GM23248 (cell line): ENCODE measurements at regions not wholly inside any gene's neighbourhood (a gene's known extent, or its start where the extent isn't known, plus 50 kb on each side); places are given as distances from the start of the nearest gene placed in this dataset.
"Not testable (repeated sequence)": the region's sequence is repeated elsewhere in the genome, so short reads cannot be mapped to it uniquely, and the experiment has no call there.

Experiments
- DNase-seq: peaks from one replicate; pipeline ENCODE4 v3.0.0-alpha.2; 2015
- H2AFZ ChIP-seq: fragments of 200-600 bp; sonication (generic); 2 replicates; pipeline ENCODE4 v1.6.1; 2016; ENCODE audit warnings: antibody characterized with exemption
- H3F3A ChIP-seq: fragments of 200-600 bp; sonication (generic); 2 replicates; pipeline ENCODE4 v1.6.1; 2016; ENCODE audit warnings: mild to moderate bottlenecking, antibody characterized with exemption, mixed run types; ENCODE audit not compliant: insufficient read depth
- H3K27ac ChIP-seq: fragments of 200-600 bp; sonication (generic); 2 replicates; pipeline ENCODE4 v1.5.1; 2016; ENCODE audit warnings: mild to moderate bottlenecking
- H3K27me3 ChIP-seq: fragments of 200-600 bp; sonication (generic); replicated peaks from 2 replicates; pipeline ENCODE4 v1.6.1; 2016; ENCODE audit warnings: mild to moderate bottlenecking; ENCODE audit not compliant: insufficient read depth
- H3K36me3 ChIP-seq: fragments of 200-600 bp; sonication (generic); 2 replicates; pipeline ENCODE4 v1.6.1; 2016; ENCODE audit warnings: low read depth, mild to moderate bottlenecking
- H3K4me1 ChIP-seq: fragments of 200-600 bp; sonication (generic); 2 replicates; pipeline ENCODE4 v1.6.1; 2016; ENCODE audit warnings: mild to moderate bottlenecking; ENCODE audit not compliant: insufficient read depth
- H3K4me2 ChIP-seq: fragments of 200-600 bp; sonication (generic); one replicate; pipeline ENCODE4 v1.6.1; 2016; ENCODE audit warnings: mild to moderate bottlenecking; ENCODE audit not compliant: unreplicated experiment
- H3K4me3 ChIP-seq: fragments of 200-600 bp; sonication (generic); 2 replicates; pipeline ENCODE4 v1.5.1; 2016; ENCODE audit warnings: mild to moderate bottlenecking
- H3K79me2 ChIP-seq: fragments of 200-600 bp; sonication (generic); 2 replicates; pipeline ENCODE4 v1.6.1; 2016; ENCODE audit warnings: mild to moderate bottlenecking; ENCODE audit not compliant: insufficient read depth
- H3K9ac ChIP-seq: fragments of 200-600 bp; sonication (generic); 2 replicates; pipeline ENCODE4 v1.6.1; 2016; ENCODE audit warnings: mild to moderate bottlenecking
- H3K9me2 ChIP-seq: fragments of 200-600 bp; sonication (generic); 2 replicates; pipeline ENCODE4 v1.6.1; 2016; ENCODE audit warnings: mixed run types, mild to moderate bottlenecking, moderate library complexity; ENCODE audit not compliant: insufficient read depth
- H3K9me3 ChIP-seq: fragments of 200-600 bp; sonication (generic); one replicate; pipeline ENCODE4 v1.6.1; 2017; ENCODE audit warnings: low read depth
- H4K20me1 ChIP-seq: fragments of 200-600 bp; sonication (generic); 2 replicates; pipeline ENCODE4 v1.6.0; 2016; ENCODE audit not compliant: insufficient read depth
- EZH2 ChIP-seq: fragments of 200-600 bp; sonication (generic); IDR thresholded peaks from 2 replicates; pipeline ENCODE4 v1.6.1; 2018; ENCODE audit warnings: antibody characterized with exemption, mild to moderate bottlenecking; ENCODE audit not compliant: insufficient read depth, poor library complexity, severe bottlenecking
- EZH2phosphoT487 ChIP-seq: fragments of 200-600 bp; sonication (generic); IDR thresholded peaks from 2 replicates; pipeline ENCODE4 v1.6.1; 2018; ENCODE audit warnings: antibody characterized with exemption, moderate library complexity, mild to moderate bottlenecking, low read depth; ENCODE audit not compliant: insufficient read depth
- WGBS, 2 experiments: methylation state at CpG; one replicate each; pipeline ENCODE4 v1.1.6; 2015 to 2017; ENCODE audit warnings: low lambda C conversion rate in 2 of 2, low coverage in 1 of 2; ENCODE audit errors: missing lambda C conversion rate in 2 of 2; 5-methylcytosine and 5-hydroxymethylcytosine counted together
- in situ Hi-C: fragments of 300-500 bp; cut with MboI; formaldehyde crosslinking; loops from 2 replicates; pipeline ENCODE4 v1.15.0; 2020

DNA sequence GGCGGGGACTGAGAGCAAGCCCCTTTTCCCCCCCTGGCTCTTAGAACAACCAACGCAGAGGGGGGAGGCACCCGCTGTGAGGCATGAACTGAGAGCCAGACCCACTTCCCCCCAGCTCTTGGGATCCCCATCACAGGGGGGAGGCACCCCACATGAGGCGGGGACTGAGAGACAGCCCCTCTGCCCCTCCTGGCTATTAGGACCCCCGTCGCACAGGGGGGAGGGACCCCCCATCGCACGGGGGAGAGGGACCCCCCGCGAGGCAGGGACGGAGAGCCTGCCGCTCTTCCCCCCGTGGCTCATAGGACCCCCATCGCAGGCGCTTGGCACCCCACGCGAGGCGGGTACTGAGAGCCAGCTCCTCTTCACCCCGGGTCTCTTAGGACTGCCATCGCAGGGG is 195.8 kb upstream of the PZP start:
- Histone ChIP-seq H3K27me3 (no peaks in the 10 kb centered on the region), H3K79me2 (no peaks in the 10 kb centered on the region), H3F3A (no peaks in the 10 kb centered on the region), H3K9me3 (no peaks in the 10 kb centered on the region), H3K9me2 (no peaks in the 10 kb centered on the region), H3K36me3 (no peaks in the 10 kb centered on the region), H3K4me3 (no peak overlapping the region), H4K20me1 (no peaks in the 10 kb centered on the region), H3K27ac (no peak overlapping the region), H3K9ac (no peak overlapping the region), H3K4me2 (no peak overlapping the region), H3K4me1 (no peaks in the 10 kb centered on the region), H2AFZ (no peak overlapping the region)
- TF ChIP-seq EZH2phosphoT487 (no peak), EZH2 (no peak)
- no peak for DNase-seq
- 88% methylated on average over 20 of the region's 20 CpGs; no CpG with 5 or more reads in 1 of the 2 experiments for WGBS, 2 experiments
- in situ Hi-C loops = no loop called here

DNA sequence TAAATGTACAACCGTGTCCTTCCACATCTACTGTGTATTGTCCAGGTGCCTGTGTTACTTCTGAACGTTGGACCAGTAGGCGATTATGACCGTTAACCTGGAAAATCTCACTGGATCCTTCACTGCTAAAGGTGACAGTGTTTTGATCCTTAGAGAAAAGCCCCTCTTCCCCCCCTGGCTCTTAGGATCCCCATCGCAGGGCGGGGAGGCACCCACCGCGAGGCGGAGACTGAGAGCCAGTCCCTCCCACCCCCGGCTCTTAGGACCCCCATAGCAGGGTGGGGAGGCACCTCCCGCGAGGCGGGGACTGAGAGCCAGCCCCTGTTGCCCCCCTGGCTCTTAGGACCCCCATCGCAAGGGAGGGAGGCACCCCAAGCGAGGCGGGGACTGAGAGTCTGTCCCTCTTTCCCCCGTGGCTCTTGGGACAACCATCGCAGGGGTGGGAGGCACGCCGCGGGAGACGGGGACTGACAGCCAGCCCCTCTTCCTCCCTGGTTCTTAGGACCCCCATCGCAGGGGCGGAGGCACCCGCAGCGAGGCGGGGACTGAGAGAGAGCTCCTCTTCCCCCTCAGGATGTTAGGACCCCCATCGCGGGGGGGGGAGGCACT is 194.3 kb upstream of the PZP start:
- H3K9ac ChIP-seq, H2AFZ ChIP-seq, H3F3A ChIP-seq, in situ Hi-C loops, DNase-seq, H3K27me3 ChIP-seq, H3K36me3 ChIP-seq, H3K4me2 ChIP-seq, H3K27ac ChIP-seq, H4K20me1 ChIP-seq, H3K9me3 ChIP-seq, H3K9me2 ChIP-seq, H3K4me3 ChIP-seq, H3K79me2 ChIP-seq, H3K4me1 ChIP-seq: not testable (repeated sequence)
- WGBS, 2 experiments = 76 to 91% methylated on average over 4 to 9 of the region's 29 CpGs

DNA sequence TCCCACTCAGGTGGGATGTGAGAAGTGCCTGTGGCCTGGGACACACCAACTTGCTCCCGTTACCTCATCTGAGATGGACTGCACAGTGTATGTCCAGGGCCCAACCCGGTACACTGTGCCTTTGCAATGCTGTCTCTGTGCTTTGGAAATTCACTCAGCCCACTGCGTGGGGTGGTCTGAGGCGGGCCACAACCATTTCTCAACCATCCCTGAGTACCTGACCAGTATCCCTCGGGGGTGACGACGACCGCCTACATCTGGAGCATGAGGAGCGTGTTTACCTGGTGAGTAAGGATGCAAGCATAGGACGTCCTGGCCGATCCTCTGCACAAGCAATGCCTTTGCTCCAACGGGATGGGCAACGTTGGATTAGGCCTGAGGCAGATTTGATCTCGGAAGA is 188.2 kb upstream of the PZP start:
- H3K9me3 ChIP-seq, DNase-seq, H3K4me1 ChIP-seq, H3K9ac ChIP-seq, H3K79me2 ChIP-seq, H3F3A ChIP-seq, H3K9me2 ChIP-seq, H2AFZ ChIP-seq, H4K20me1 ChIP-seq, H3K4me3 ChIP-seq, in situ Hi-C loops, H3K27me3 ChIP-seq, H3K27ac ChIP-seq, H3K36me3 ChIP-seq, H3K4me2 ChIP-seq: not testable (repeated sequence)
- 85 to 88% methylated on average over 14 of the region's 14 CpGs for WGBS, 2 experiments

DNA sequence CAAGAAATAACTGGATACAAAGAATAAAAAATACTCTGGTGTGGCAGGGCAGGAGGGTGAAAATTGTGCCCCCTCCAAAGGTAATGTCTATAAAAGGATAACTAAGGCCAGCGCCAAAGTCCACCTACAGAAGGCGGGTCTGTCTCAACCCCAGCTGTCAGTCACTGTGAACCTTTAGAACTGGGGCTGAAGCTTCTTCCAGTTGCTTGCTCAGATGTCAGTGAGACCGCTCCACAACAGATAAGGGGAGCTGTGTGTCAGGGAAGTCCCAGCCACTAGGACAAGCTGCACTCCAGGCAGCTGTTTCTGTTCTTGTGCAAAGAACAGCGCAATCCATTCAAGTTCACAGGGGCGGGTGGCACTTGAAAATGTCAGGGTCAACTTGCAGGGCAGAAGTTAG is 187.0 kb upstream of the PZP start:
- H3K9me3 ChIP-seq, H2AFZ ChIP-seq, H4K20me1 ChIP-seq, H3K4me3 ChIP-seq, in situ Hi-C loops, H3K27ac ChIP-seq, H3K9ac ChIP-seq, H3F3A ChIP-seq, H3K4me1 ChIP-seq, H3K79me2 ChIP-seq, H3K9me2 ChIP-seq, H3K36me3 ChIP-seq, H3K27me3 ChIP-seq, DNase-seq, H3K4me2 ChIP-seq: not testable (repeated sequence)
- WGBS, 2 experiments = no CpG with 5 or more reads among the region's 5 CpGs

DNA sequence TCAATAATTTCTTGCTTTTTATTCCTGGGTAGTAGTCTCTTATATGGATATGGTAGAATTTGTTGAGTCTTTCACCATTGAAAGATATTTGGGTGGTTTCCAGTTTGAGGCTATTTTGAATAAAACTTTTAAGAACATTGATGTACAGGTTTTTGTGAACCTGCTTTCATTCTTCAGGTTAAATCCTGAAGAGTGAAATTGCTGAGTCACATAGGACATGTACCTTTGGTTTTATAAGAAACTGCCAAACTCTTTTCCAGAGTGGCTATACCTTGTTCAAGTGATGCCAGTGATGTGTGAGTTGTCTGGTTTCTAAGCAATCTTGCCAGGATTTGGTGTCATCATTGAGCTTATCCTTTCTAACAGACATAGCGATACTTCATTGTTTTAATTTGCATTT is 184.6 kb upstream of the PZP start:
- Histone ChIP-seq H3K4me3 (no peak overlapping the region), H3K9me3 (no peaks in the 10 kb centered on the region), H3K36me3 (no peaks in the 10 kb centered on the region), H4K20me1 (no peaks in the 10 kb centered on the region), H3K27me3 (peaks cover 8% of the 10 kb centered on the region), H3K9ac (no peak overlapping the region), H3K9me2 (no peaks in the 10 kb centered on the region), H3K27ac (no peak overlapping the region), H3K79me2 (no peaks in the 10 kb centered on the region), H3K4me1 (no peaks in the 10 kb centered on the region), H2AFZ (no peak overlapping the region), H3F3A (no peaks in the 10 kb centered on the region), H3K4me2 (no peak overlapping the region)
- no peak for DNase-seq
- TF ChIP-seq EZH2phosphoT487 = no peak
- no peak for TF ChIP-seq EZH2
- in situ Hi-C loops = no loop called here
- 100% methylated on average over 1 of the region's 1 CpG for WGBS, 2 experiments
